HCT116 (cell line): ENCODE measurements at regions not wholly inside any gene's neighbourhood (a gene's known extent, or its start where the extent isn't known, plus 50 kb on each side); places are given as distances from the start of the nearest gene placed in this dataset.

Experiments
- CEBPB ChIP-seq: IDR thresholded peaks from 2 replicates; pipeline ENCODE4 v1.6.1; 2012; ENCODE audit warnings: low read depth
- CTCF ChIP-seq, 3 experiments: fragments of 200-600 bp in 1 of 3; sonication (generic) in 1 of 3; IDR thresholded peaks in 2 of 3; conservative IDR thresholded peaks in 1 of 3; 2 replicates each; pipeline ENCODE4 v1.5.1; 2012 to 2017; ENCODE audit warnings: low read depth in 2 of 3, low read length in 2 of 3, antibody characterized with exemption in 1 of 3, borderline replicate concordance in 1 of 3, control low read depth in 1 of 3, mild to moderate bottlenecking in 1 of 3, mixed read lengths in 1 of 3, mixed run types in 1 of 3, moderate library complexity in 1 of 3; ENCODE audit not compliant: insufficient read depth in 1 of 3
- EGR1 ChIP-seq: IDR thresholded peaks from 2 replicates; pipeline ENCODE4 v1.6.1; 2012; ENCODE audit warnings: low read depth
- ELF1 ChIP-seq: IDR thresholded peaks from 2 replicates; pipeline ENCODE4 v1.6.1; 2012; ENCODE audit warnings: low read depth, borderline replicate concordance
- EZH2 ChIP-seq: fragments of 200-600 bp; sonication (generic); IDR thresholded peaks from 2 replicates; pipeline ENCODE4 v1.6.1; 2017; ENCODE audit warnings: antibody characterized with exemption, mixed run types
- EZH2phosphoT487 ChIP-seq: fragments of 200-600 bp; IDR thresholded peaks from 2 replicates; pipeline ENCODE4 v1.6.1; 2018; ENCODE audit warnings: antibody characterized with exemption, borderline replicate concordance
- JUND ChIP-seq: IDR thresholded peaks from 2 replicates; pipeline ENCODE4 v1.6.1; 2012
- MAX ChIP-seq: IDR thresholded peaks from 2 replicates; pipeline ENCODE4 v1.6.1; 2012
- POLR2A ChIP-seq: IDR thresholded peaks from 2 replicates; pipeline ENCODE4 v1.7.0; 2011; ENCODE audit warnings: borderline replicate concordance; ENCODE audit not compliant: insufficient read depth, insufficient read length; ENCODE audit errors: extremely low read depth
- RAD21 ChIP-seq: IDR thresholded peaks from 2 replicates; pipeline ENCODE4 v1.6.1; 2012; ENCODE audit warnings: low read depth, mild to moderate bottlenecking

GRCh38 chr4:109352941-109353340, 50.5 kb upstream of the COL25A1 start:
- TF ChIP-seq POLR2A (no peak), CTCF (IDR thresholded peaks at IDR 0.05 in 2 of 3, conservative IDR thresholded peaks at IDR 0.05 in 1 of 3; ENCODE audit: borderline replicate concordance in 1 of 3, insufficient read depth in 1 of 3, low read depth in 2 of 3, low read length in 2 of 3) (no peak), EZH2 (no peak), CEBPB (no peak), RAD21 (no peak), JUND (no peak), MAX (no peak), ELF1 (no peak), EZH2phosphoT487 (no peak), EGR1 (no peak)
